NB4 (cell line): ENCODE measurements at regions not wholly inside any gene's neighbourhood (a gene's known extent, or its start where the extent isn't known, plus 50 kb on each side); places are given as distances from the start of the nearest gene placed in this dataset.

Experiments used
- POLR2A ChIP-seq: IDR thresholded peaks from 2 replicates; pipeline ENCODE4 v1.6.1; 2011; ENCODE audit warnings: mild to moderate bottlenecking; ENCODE audit not compliant: insufficient read length; ENCODE audit errors: extremely low read depth
- TF ChIP-seq, protein P1 (sequence below): IDR thresholded peaks from one replicate; pipeline ENCODE4 v1.5.1; 2012; ENCODE audit warnings: low read depth, low read length

- TF ChIP-seq, protein P1, sequence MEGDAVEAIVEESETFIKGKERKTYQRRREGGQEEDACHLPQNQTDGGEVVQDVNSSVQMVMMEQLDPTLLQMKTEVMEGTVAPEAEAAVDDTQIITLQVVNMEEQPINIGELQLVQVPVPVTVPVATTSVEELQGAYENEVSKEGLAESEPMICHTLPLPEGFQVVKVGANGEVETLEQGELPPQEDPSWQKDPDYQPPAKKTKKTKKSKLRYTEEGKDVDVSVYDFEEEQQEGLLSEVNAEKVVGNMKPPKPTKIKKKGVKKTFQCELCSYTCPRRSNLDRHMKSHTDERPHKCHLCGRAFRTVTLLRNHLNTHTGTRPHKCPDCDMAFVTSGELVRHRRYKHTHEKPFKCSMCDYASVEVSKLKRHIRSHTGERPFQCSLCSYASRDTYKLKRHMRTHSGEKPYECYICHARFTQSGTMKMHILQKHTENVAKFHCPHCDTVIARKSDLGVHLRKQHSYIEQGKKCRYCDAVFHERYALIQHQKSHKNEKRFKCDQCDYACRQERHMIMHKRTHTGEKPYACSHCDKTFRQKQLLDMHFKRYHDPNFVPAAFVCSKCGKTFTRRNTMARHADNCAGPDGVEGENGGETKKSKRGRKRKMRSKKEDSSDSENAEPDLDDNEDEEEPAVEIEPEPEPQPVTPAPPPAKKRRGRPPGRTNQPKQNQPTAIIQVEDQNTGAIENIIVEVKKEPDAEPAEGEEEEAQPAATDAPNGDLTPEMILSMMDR = no peak
- TF ChIP-seq POLR2A = no peak
Observed at GRCh38 chr1:69103705-69104385, 463.9 kb upstream of the LRRC7 start.
